ENCODE measurements at regions not wholly inside any gene's neighbourhood (a gene's known extent, or its start where the extent isn't known, plus 50 kb on each side); places are given as distances from the start of the nearest gene placed in this dataset.
"Not testable (repeated sequence)": the region's sequence is repeated elsewhere in the genome, so short reads cannot be mapped to it uniquely, and the experiment has no call there.

DNA sequence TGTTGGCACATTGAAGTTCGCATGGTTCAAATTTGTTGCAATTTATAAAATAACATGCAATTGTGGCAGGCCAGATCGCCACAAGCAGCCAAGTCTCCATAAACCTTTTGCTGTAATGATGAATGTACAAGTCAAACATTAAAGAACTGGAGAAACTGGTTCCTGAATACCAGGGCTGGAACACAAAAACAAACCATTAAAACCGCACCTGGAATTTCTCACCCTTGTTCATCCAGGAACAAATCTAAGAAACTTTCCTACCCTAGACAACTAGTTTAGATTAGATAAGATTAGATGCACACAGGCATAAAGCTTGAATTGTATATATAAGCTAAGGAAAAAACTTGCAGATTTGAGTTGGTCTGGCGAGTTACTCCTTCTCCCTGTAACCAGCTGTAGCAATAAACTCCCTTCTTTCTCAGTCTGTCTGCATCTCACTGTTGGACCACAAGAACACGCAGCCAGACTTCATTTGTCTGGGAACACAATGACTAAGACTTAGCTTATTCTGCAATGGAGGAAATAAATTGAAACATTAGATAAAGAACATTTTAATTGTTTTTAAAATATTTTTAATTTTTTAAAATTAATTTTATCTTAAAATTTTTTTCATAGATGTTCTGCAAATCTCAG, 1835.5 kb upstream of the LRRTM1 start:
- no peak for DNase-seq (ENCODE audit: low read depth, low spot score)

DNA sequence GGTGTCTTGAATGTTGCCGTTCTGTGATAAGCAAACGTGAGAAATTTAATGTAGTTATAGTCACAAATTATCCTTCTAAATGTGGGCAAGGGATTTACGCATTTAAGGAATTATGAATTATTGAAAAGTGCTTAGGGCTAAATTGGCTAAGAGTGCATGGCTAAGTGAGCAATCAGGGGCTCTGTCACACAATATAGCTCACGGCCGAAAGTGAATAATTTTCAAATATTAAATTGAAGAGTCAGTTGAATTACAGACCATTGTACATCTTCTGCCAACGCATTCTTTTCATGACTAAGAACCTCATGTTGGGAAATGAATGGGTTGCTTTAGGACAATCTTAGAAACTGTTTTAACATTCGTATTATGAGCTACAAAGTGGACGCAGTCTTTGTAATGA, 1832.9 kb upstream of the LRRTM1 start:
- DNase-seq (ENCODE audit: low read depth, low spot score): no peak

DNA sequence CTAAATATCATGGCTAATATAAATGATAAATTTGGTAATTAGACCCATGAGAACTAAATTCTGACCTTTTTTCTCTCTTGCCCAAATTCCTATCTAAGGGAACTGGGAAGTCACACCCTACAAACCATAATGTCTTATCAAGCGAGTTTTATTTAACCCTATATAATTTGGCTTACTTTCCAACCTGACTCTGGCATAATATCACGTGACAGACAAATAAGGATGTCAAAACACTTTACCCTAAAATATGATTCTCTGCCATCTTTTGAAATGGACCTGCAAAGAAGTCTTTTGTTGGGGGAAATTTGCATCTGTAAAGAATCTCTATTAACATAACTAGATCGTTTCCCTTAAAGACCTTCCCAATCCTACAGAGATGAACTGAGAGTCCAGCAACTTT, 1823.5 kb upstream of the LRRTM1 start:
- DNase-seq (ENCODE audit: low read depth, low spot score): no peak

DNA sequence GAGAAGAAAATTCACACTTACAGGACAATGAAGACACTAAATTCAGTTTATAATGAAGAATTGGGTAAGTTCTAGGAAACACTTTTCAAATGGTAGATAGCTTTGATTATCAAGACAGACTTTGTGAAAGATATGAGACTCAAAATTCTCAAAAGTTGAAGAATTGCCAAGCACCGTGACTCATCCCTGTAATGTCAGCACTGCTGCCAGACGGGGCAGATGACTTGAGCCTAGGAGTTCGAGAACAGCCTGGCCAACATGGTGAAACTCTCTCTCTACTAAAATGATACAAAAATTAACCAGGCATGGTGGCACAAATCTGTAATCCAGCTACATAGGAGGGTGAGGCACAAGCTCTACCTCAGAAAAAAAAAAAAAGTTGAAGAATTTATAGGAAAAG, 1820.1 kb upstream of the LRRTM1 start:
- DNase-seq (ENCODE audit: low read depth, low spot score): no peak

DNA sequence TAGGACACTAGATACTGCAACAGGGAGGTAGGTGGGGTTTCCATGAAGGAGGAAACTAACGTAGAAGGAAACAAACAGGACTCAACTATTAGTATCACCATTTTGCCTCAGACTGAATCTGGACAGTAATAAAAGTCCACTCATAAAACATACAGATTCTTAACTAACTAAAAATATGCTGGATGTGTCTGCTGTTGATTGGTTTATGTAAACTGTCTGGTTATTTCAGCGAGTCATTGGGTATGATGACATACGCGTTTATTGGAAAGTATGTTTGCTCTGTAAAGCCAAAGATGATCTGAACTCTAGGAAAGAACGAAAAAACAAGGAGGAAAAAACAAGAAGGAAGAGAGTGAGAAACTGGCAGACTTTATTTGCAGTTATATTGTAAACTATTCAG, 1816.1 kb upstream of the LRRTM1 start:
- no peak for DNase-seq (ENCODE audit: low read depth, low spot score)

DNA sequence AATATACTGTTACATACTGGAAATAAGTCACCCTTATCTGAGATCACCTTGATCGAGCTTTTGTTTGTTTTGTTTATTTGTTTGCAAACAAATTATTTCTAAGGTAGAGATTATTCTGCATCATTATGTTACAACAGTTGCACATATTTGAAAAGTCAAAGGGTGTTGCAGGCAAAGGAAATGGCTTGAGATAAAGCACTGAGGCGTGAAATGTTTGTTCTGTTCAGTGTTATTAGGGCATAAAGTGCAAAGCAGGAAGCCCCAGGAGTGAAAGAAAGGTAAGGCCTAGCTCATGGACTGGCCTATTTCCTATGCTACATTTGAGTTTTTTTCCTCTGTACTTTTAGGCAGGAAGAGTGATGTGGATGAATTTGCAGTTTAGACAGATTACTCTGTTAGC, 1815.6 kb upstream of the LRRTM1 start:
- no peak for DNase-seq (ENCODE audit: low read depth, low spot score)

DNA sequence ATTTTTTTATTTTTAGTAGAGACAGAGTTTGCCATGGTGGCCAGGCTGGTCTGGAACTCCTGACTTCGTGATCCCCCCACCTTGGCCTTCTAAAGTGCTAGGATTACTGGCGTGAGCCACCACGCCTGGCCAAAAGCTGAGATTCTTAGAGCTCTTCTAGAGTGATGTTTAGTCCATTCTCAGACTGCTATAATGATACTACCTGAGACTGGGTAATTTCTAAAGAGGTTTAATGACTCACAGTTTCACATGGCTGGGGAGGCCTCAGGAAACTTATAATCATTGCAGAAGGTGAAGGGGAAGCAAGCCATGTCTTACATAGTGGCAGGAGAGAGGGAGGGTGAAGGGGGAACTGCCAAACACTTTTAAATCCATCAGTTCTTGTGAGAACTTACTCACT, 1804.9 kb upstream of the LRRTM1 start:
- DNase-seq (ENCODE audit: low read depth, low spot score): no peak

DNA sequence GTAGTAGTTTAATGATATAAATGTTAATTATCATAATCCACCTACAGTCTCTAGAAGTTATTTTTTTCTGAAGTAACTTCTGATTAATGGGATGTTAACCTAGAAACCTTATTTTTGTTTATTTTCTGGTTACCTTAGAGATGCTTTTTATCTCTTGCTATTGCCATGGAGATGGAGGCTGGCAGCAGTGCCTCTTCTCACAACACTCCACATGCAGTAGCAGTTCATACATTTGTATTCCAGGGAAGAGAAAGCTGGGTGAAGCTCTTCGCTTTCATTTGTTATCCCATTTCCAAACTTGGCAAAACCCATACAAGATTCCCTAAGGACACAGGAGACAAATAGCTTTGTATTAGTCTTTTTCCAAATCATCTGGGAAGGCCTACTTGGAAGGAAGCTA, 1794.1 kb upstream of the LRRTM1 start:
- no peak for DNase-seq (ENCODE audit: low read depth, low spot score)

DNA sequence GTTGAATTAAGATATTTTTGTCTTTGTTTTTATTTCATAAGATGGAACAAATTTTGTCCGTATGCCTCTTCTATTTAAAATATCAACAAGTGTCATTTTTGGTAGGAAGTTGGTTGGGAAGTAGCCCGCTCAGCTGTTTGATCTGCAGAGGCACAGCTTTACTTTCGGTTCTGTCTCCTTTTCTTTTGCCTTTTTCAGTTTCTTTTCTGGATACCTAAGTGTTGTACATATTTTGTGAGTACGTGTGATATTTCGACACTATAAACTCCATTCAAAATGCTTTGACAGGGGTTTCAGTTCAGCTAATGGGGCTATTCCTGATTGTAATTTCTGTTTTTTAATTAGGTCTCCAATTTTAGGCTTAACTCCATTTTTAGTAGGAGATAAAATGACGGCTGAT, 1785.0 kb upstream of the LRRTM1 start:
- no peak for DNase-seq (ENCODE audit: low read depth, low spot score)

DNA sequence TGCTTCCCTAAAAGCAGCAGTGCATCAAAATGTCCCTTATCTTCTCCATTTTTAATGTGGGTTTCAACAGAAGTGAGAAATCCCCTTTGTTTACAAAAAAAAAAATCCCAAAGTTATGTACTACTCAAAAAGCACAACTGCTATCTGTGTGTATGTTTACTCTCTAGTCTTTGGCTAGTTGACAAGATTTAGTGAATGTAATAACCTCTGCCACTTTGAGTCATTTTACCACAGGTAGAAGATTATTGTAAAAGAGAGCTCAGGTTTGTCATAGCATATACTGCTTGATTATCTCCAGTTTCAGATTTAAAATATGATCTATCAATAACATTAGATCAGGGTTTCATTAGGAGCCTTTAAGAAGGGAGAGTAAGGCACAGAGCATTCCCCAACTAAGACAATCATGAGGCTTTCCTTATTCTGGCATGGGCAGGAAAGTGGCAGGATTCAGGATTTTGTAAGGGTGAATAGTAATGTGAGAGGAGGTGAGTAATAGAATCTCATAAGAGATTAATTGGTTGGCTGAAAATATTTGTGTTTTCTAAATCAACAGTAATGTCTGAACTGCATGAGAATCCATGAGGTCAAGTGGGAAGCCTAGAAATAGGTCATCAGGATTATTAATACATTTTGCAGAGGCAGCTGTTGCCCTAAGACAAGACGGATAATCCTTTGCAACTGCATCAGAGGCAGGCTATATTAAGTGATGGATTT, 1780.3 kb upstream of the LRRTM1 start:
- no peak for DNase-seq (ENCODE audit: low read depth, low spot score)

DNA sequence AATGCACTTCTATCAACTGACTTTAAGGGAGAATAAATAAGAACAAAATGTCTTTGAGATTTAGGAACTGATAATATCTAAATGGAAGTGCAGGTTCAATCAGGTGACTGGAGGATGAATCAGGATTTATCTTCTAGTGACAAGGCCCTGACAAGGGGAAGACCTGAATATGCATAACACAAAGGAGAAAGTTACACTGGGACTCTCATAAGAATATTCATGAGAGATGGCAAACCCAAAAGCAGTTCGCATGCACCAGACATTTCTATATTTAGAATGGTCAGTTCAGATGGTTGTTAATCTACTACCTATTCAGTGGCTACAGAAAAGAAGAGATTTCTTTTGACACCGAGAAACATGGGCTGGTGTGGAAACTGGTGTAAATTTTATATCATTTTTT, 1771.3 kb upstream of the LRRTM1 start:
- DNase-seq (ENCODE audit: low read depth, low spot score): no peak

DNA sequence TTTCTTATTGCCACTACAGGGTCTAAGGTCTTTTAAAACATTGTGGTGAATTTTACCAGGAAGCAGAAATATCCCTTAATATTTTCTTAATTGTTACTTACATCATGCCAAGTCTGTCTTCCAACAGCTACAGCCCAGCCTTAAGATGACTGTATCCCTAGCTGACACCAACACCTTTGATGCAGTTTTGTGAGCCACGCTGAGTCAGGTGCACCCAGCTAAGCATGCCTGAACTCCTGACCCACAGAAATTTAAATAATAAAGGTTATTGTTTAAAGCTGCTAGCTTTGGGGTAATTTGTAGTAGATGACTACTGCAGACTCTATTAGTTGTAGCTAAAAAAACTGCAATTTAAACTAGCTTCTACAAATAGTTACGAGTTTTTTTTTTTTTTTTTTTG, 1757.9 kb upstream of the LRRTM1 start:
- no peak for DNase-seq (ENCODE audit: low read depth, low spot score)

DNA sequence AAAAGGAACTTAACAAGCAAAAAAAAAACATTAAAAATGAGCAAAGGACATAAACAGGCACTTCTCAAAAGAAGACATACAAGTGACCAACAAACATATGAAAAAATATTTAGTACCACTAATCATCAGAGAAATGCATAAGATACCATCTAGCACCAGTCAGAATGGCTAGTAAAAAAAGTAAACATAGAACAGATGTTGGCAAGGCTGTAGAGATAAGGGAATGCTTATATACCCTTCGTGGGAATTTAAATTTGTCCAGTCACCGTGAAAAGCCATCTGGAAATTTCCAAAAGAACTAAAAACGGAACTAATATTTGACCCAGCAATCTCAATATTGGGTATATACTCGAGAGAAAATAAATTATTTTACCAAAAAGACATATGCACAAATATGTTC, 1751.3 kb upstream of the LRRTM1 start:
- DNase-seq (ENCODE audit: low read depth, low spot score): no peak

DNA sequence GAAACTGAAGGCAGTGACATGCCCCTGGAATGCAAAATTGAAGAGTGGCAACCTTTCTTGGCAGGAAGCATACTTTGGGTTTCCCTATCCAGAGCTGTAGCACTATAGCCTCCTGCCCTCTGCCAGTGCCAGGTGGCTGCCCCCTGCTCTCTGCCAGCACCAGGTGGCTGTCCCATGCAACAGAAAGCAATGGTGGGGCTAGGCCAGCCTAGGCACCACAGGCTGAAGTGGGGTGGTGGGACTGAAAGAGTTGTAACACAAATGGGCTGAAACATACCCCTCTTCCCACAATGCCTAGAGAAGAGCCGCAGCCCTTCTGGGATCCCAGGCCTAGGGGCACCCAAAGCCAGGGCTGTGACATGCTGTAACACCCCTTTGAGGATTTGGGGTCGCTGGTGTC, 1739.3 kb upstream of the LRRTM1 start:
- no peak for DNase-seq (ENCODE audit: low read depth, low spot score)

DNA sequence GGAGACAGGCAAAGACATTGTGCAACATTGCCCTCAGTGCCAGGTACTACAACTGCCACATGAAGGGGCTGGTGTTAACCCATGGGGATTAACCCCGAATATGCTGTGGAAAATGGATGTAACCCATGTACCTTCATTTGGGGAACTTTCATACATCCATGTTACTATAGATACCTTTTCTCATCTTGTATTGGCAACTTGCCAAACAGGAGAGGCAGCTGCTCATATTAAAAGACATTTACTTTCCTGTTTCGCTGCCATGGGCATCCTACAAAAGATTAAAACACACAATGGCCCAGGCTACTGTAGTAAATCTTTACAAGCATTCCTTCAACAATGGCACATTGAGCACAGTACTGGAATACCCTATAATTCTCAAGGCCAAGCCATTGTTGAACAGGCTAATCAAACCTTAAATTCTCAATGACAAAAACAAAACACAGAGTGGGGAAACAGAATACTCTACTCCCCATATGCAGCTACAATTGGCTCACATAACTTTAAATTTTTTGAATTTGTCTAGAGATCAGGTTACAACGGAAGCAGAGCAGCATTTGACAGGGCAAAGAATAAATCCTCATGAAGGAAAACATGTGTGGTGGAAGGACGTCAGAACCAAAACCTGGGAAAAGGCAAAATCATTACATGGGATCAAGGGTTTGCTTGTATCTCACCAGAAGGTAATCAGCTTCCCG, 1723.5 kb upstream of the LRRTM1 start:
- DNase-seq (ENCODE audit: low read depth, low spot score): no peak

DNA sequence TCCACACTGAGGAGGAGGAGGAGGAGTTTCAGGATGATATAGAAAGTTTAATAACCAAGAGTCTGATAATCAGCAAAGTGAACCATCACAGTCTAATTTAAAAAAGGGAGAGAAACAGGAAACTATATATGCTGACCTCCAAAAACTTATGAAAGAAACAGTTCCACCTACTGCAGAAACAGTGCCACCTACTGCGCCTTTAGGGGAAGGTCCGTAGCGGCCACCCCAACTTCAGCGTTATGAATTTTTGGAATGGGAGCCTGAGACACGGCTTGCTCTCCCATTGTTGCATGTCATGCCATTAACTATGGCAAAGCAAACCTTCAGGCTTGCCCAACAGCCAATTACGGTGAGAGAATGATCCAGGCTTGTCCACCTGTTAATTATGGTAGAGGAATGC, 1719.2 kb upstream of the LRRTM1 start:
- DNase-seq (ENCODE audit: low read depth, low spot score): no peak

DNA sequence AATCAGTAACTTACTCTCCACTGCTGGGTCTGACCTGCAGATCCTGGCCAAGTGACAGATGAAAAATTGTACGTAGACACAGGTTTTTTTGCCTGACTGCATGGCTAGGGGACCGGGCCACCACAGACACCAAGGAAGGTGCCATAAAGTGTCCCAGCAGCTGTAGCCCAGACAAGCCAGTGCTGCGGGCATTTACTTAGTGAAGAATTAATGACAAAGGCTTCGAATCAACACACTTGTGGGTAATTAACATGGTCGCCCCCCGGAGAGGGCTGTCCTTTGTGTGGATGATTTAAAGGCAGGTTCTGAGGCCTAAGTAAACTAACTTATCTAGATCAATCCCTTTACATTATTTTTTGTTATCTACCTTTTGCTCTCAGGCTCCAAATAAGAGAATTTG, 1709.1 kb upstream of the LRRTM1 start:
- no peak for DNase-seq (ENCODE audit: low read depth, low spot score)

DNA sequence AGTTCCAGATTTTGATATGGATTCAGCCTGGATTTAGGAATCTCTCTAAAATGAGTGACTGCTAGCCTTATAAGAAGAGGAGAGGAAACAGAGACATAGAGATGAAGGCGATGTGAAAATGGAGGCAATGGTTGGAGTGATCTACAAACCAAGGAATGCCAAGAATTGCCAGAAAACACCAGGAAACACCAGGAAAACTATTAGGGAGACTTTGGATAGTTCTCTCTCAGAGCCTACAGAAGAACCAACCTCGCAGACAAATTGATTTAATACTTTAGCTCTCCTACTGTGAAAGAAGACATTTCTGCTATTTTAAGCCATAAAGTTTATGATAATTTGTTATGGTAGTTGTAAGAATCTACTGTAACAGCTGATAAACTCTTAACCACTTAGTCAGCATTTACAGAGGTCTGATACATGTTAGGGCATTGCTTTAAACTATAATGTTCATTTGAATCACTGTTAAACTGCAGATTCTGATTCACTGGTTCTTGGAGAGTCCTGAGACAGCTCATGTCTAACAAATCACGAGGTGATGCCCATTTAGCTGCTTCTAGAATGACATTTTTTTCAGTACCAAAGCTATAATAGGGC, 1702.6 kb upstream of the LRRTM1 start:
- no peak for DNase-seq (ENCODE audit: low read depth, low spot score)

DNA sequence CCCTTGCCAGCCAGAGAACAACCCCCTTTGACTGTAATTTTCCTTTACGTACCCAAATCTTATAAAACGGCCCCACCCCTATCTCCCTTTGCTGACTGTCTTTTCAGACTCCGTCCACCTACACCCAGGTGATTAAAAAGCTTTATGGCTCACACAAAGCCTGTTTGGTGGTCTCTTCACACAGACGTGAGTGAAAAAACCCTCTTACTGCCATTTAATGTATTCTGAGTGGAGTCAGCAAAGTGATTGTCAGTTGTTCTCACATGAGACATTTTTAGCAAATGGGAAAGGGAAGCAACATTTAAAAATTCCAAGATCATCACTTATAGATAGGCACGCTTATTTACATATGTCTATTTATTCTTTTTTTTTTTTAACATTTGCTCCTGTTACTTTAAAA, 1701.3 kb upstream of the LRRTM1 start:
- DNase-seq (ENCODE audit: low read depth, low spot score): not testable (repeated sequence)

DNA sequence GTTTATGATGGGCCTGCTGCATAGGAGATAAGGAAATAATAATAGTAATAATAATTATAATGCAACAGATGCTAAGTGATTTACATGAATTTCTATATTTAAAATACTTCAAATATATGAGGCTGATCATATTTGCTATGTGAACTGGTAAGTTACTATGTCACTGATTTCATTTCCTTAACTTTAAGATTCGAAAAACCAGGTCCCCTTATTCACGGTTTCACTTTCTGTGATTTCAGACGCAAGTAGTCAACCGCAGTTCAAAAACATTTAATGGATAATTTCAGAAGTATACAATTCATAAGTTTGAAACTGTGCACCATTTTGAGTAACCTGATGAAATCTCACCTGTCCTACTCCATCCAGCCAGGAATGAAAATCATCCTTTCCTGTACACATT, 1697.1 kb upstream of the LRRTM1 start:
- no peak for DNase-seq (ENCODE audit: low read depth, low spot score)

DNA sequence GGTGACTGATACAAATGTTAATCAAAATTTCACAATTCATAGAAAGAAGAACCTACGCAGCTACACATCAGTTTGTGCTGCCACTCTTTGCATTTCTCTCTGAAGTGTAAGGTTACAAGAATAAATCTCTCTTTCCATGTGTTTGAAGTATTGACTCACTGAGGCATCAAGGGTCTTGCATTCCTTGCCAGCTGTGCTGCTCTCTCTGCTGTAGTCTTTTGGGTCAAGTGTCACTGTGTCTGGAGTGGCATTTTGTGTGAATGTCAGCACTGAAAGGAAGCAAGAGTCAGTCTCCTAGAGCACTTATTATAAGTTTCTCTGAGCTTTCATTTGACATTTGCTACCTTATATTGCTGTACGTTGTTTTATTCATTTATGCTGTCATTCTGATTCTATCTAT, 1696.1 kb upstream of the LRRTM1 start:
- DNase-seq (ENCODE audit: low read depth, low spot score): no peak

DNA sequence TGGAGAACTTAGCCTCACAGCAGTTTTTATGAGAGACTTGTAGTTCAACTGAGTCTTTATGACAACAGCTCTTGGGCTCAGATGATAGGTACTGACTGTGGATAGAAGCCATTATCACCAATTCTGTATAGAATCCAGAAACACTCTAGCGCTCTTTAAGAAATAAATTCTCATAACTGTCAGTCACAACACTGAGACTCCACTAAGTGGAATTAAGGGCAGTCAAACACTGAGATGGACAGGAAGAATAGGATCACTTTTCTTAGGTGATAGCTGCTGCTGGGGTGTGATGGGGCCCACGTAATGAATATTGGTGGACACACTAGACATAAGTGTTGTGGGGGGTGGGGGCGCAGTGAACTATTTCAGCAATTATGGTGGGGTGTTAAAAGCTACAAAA, 1691.8 kb upstream of the LRRTM1 start:
- no peak for DNase-seq (ENCODE audit: low read depth, low spot score)

DNA sequence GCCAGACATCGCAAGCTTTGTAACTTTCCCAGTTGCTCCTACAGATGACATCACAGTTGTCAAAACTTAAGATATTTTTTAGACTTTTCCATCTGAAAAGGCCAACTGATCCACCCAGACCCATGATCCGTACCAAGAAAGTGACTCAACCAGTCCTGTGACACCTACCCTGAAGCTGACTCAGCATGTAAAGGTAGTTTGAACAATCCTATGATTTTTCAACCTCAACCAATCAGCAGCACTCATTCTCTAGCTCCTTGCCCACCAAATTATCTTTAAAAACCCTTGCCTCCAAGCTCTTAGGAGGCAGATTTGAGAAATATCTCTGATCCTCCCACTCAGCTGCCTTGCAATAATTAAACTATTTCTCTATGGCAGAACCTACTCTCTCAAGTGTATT, 1686.7 kb upstream of the LRRTM1 start:
- DNase-seq (ENCODE audit: low read depth, low spot score): no peak

Measured in activated CD4-positive, CD25-positive, alpha-beta regulatory T cell treated with anti-CD3 and anti-CD28 coated beads, Interleukin-2, amount 50 U/mL, for 16 hours (primary cell).